Umbilical cord (tissue), 1 donor: ENCODE measurements at regions not wholly inside any gene's neighbourhood (a gene's known extent, or its start where the extent isn't known, plus 50 kb on each side); places are given as distances from the start of the nearest gene placed in this dataset.

ENCODE experiments used
- DNase-seq: peaks from one replicate; pipeline ENCODE4 v3.0.0-alpha.2; 2015; ENCODE audit warnings: low spot score

DNA sequence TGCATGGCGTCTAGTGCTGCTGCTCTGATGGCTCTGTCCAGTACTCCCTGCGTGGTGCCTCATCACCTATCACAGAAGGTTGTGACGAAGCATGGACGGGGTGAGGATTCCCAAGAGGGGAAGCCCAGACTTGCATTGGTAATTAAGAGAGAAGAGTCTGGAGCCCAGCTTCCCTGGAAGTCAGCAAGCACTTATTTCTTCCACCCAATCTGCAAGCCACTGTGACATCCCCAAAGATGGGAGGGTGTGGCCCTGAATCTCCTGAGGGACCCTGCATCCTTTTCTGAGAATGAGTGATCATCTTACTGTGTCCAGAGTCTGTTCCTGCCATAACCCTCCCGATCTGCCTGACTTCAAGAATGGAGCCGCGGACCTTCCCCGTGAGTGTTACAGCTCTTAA lies 166.7 kb downstream of the PTPN20 start:
- no peak for DNase-seq

DNA sequence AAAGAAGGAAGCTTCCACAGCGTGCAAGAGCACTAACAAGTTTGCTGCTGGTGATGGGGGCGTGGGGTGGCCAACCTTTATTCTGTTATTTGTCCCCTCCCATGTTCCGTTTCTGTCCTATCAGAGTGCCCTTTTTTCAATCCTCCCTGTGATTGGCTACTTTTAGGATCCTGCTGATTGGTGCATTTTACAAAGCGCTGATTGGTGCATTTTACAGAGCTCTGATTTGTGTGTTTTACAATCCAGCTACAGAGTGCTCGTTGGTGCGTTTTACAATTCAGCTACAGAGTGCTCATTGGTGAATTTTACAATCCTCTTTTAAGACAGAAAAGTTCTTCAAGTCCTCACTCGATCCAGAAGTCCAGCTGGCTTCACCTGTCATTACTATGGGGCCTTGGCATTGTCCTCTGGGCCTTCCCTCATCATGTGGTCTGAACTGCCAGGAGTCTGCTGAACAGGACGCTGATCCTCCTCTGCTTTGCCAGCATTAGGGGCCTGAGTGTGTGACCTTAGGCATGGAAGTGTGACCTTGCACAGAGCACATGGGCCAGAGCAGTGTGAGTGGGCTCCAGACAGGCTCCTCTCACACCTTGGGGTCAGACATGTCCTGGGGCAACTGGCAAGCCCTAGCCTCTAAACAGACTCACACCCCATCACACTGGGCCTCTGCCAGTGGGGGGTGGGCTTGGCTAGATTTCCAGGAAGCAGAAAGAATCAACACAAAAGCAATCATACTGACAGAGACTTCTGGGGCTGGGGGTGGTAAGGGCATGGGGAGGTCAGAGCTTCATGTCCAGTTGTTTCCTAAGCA lies 167.4 kb downstream of the PTPN20 start:
- DNase-seq: no peak

DNA sequence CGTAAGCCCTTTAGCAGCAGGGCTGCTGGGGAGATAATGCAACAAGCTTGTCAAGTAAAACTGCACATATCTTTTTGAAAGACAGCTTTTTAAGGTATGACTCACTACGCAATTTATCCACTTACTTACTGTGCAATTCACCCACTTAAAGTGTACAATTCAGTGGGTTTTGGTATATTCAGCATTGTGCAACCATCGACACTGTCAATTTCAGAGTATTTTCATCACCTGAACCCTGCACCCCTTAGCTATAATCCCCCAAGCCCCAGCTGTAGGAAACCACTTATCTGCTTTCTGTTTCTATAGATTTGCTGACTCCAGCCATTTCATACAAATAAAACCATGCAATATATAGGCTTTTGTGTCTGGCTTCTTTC lies 168.0 kb downstream of the PTPN20 start:
- DNase-seq: peak; percentile 68

DNA sequence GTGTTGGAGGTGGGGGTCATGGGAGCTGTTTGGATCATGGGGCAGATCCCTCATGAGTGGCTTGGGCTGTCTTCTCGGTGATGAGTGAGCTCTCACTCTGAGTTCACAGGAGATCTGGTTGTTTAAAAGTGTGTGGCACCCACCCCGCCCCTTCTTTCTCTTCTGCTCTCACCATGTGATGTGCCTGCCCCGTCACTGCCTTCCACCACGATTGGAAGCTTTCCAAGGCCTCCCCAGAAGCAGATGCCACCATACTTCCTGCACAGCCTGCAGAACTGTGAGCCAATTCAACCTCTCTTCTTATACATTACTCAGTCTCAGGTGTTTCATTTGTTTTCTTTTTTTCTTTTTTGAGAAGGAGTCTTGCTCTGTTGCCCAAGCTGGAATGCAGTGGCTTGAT lies 170.0 kb downstream of the PTPN20 start:
- DNase-seq: no peak

DNA sequence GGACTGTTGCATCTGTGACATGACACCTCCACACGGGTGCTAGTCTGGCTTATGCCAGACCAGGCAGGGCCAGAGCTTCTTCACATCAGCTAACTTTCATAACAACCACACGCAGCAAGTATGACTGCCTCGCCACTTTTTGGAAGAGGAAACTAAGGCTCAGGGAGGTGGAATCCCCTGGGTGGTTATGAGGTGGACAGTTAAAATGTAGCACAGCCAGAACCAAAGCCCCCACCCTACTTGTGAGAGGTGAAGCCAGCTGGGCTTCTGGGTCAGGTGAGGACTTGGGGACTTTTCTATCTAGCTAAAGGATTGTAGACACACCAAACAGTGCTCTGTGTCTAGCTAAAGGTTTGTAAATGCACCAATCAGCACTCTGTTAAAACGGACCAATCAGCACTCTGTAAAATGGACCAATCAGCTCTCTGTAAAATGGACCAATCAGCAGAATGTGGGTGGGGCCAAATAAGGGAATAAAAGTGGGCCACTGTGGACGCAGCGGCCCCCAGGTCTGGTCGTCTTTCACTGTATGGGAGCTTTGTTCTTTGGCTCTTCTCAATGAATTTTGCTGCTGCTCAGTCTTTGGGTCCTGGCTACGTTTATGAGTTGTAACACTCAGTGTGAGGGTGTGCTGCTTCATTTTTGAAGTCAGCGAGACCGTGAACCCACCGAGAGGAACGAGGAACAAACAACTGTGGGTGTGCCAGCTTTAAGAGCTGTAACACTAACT lies 171.0 kb downstream of the PTPN20 start:
- DNase-seq: no peak

DNA sequence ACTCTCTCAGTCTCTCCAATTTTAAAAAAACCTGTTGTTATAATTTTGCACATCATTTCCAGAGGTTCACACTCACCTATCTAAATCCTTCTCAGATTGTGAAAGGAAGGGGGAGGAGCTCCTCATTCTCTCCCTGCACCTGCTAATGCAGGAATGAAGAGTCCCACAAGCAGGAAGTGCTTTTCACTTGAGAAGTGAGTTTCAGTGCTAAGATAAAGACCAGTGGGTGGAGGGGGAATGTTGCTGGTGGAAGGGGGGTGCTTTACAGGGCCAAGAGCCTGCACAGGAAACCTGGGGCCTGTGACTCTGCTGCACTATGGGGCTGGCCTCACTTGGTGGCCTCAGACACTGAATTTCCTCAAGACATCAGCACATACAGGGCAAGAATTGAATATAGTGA lies 176.4 kb downstream of the PTPN20 start:
- DNase-seq: no peak

DNA sequence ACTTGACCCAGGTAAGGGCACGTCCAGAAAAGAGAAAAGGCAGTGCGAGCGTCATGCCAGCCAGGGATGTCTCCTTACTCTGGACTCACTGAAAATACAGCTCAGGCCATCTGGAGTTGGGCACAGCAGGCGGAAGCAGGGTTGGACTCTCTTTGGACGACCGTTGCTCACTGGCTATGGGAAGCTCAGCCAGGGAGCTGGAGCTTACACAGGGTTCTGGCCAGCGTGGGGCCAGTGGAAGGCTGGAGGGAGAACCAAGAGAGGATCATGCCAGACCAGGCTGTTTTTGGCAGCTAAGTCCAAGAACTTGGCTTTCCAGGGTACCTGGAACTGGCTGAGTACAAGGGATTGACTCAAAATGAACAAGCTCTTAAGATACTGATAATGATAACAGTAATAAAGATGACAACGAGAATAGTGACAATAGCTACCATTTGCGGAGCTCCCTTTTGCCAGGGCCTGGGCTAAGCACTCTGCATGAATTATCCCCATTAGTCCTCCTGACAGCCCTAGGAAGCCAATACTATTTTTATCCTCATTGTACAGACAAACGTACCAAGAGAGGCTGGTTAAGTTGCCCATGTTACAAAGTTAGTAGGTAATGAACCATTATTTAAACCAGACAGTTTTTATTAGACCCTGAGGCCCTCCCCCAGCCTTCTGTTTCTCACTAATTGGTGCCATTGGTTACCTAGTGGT lies 177.6 kb downstream of the PTPN20 start:
- DNase-seq: no peak

DNA sequence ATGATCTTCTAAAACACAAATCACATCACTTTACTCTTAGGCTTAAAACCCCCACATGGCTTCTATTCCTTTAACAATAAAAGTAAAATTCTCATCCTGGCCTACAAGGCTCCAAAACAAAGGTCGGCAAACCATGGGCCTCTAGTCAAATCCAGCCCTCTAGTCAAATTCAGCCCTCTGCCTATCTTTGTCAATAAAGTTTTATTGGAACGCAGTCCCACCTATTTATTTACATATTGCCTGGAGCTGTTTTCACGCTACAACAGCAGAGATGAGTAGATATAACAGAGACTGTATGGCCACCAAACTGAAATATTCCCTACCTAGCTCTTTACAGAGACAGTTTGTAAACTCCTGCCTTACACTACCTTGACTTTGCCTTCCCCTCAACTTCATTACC lies 178.8 kb downstream of the PTPN20 start:
- DNase-seq: no peak

DNA sequence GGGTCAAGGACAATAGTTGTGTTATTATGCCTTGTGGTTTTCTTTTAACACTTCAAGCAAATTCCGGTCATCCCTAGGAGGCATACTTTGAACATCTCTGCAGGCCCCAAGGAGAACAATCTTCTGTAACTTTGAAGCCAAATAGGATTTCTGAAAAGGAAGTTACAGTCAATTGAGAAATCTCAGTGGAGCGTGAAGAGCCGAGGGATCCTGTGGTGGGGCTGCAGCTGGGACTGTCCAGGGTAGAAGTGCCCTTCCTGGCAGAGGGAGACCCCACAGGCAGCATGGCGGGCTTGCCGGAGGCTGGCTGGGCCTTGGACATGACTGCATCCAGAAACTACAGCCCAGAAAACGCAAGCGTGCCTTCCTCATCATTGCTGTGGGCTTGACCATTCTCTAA lies 179.7 kb downstream of the PTPN20 start:
- no peak for DNase-seq

DNA sequence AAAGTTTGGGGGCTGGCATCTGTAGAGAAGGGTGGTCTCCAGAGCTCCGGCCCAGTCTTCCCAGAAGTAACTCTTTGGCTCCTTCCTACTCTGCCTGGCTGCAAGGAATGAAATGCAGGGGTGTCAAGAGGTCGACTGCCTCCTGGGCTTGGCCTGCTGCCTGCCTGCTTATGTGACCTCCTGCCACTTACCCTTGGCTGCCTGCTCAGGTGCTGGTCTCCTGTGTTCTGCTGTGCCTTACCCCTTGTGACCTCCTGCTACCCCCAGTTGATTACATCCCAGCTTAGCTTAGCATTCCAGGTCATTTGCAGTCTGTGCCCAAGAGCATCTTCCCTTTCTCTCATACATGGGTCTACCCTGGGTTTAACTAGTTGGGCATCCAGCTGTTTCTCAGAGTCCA lies 180.2 kb downstream of the PTPN20 start:
- no peak for DNase-seq

DNA sequence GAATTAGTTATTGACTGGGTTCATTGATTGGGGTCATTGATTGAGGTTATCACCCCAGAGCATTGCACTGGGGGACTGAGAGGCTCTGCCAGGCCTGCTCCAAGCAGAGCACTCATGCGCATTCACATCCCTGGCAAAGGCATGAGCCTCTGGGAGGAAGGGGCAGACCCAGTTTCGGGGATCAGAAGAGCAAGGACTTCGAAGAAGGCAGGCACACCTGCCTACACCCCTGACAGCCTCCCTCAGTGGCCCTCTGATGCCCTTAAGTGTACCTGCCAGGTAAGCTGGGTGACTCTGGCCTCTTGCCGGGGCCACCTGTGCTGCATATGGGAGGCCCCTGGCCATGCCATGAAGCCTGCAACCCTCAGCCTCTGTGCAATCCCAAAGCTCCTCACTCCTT lies 181.1 kb downstream of the PTPN20 start:
- no peak for DNase-seq

DNA sequence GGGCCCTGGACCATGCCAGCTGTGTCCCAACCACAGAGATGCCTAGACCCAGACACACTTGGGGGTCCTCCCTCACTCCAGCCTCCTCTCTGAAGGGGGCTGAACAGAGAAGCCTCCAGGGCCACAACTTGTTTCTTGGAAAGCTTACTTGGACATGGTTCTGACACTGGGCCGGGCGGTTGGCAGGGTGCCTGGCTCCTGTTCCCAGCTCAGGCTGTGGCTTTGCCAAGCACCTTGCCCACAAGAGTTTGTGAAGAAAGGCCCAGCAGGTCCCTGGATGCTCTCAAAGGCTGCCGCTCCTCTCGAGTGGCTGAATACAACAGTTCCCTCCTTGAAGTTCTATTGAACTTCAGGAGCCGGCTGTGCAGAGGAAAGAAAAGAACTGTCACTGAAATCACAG lies 181.6 kb downstream of the PTPN20 start:
- DNase-seq: no peak

DNA sequence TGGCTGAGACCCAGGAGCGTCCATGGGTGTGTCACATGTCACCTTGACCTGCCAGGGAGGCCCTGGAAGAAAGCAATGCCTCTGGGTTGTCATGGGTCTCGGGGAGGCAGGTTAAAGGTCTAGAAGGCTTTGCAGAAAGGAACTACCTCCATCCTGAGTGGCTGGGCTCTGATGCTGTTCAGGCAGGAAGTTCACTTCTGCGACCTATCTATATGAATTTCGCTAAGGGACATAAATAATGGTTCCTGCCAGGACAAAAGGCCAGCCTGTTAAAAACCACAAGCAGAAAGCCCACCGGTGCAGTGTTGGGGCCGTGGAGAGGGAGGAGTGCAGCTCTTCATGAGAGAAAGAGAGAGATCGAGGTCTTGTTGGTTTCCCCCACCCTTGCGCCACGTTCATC lies 182.9 kb downstream of the PTPN20 start:
- no peak for DNase-seq

DNA sequence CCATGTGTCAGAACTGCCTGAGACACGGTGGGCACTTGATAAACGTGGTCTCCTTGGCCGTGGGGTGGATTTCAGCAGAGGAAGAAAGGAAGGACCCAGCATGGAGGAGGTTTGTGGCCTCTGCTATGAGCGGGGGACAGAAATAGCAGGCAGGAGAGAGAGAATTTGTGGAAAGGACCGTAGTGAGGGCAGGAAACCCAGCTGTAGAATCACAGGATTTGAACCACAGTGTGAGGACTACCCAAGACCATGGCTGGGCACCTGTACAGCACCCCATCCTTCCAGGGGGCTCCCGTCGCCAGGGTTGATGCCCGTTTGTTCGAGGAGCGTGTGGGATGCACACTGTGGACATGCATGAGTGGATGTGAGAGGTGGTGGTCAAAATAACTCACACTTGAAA lies 183.4 kb downstream of the PTPN20 start:
- DNase-seq: no peak

DNA sequence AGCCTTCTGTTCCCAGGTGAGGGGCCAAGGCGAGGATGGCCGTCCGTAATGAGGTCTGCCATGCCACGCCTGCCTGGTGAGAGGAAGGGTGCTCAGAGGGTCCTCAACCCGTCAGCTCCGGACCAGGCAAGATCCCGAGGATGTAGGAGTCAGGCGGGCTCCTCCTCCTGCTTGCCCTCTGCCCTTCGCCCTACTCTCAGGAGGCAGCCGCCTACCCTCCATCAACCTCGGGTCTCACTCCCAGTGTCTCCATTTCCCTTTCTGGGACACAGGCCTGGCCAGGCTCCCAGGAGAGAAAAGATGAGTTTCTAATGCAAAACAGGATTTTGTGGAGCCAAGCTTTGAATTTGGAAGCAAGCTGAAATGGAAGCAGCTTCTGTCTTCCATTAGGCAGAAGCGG lies 184.0 kb downstream of the PTPN20 start:
- no peak for DNase-seq

DNA sequence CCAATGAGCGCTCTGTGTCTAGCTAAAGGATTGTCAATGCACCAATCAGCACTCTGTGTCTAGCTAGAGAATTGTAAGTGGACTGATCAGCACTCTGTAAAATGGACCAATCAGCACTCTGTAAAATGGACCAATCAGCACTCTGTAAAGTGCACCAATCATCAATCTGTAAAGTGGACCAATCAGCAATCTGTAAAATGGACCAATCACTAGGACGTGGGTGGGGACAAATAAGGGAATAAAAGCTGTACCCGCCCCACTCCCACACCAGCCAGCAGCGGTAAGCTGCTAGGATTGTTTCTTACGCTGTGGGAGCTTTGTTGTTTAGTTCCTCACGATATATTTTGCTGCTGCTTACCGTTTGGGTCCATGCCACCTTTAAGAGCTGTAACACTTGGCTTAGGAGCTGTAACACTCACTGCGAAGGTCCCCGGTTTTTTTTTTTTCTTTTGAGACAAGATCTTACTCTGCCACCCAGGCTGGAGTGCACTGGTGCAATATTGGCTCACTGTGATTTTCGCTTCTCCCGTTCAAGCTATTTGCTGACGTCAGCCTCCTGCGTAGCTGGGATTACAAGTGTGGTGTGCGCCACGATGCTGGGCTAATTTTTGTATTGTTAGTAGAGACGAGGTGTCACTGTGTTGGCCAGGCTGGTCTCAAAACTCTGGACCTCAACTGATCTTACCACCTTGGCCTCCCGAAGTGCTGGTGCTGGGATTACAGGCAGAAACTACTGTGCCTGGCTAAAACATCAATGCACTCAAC lies 184.8 kb downstream of the PTPN20 start:
- no peak for DNase-seq

DNA sequence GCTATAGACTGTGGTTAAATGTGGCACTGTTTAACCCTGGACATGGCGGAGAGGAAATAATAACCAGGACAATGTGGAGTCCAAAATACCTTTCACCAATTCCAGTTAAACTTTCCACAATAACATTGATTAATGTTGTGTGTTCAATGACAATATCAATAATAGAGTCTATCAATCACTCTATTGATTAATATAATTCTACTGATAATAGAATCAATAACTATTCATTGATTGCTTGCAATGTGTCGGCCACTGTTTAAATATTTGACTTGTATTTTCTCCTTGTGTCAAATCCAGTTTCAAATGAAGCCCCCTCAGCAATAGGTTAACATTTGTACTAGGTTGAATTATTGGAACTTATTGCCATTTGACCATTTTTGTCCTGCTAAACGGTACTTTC lies 187.0 kb downstream of the PTPN20 start:
- no peak for DNase-seq

DNA sequence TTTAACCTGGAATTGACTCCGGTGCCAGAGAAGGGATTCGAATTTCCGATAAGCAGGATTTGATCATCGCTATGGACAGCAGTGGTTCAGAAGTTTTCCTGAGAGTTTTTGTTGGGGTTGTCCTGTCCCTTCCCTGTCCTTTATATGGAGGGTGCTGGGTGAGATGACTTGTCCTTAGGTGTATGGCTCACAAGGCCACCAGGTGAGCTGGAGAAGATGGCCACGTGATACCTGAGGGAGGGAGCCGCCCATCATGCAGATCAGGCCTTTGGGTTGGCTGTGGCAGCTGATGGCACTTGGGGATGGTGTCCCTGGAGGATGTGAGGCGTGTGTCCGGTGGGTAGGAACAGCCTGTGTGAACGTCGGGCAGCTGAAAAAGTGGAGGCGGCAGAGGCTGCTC lies 187.7 kb downstream of the PTPN20 start:
- no peak for DNase-seq

DNA sequence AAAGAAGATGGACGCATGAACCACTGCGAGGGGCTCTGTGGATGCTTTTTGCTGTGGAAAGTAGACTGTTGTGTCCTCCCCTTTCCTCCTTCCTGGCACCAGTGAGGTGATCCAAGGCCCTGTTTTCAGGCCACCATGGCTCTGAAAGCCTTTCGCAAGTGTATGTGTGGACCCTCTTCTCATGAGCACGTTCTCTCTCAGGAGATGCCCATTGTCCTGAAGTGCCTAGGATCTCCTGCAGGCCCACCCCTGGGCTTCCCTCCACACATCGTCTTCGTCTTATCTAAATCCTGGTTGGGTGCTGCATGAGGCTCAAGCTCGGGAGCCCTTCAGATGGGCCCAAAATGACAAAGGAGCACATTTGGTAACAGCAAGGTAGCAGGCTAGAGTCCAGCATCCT lies 188.2 kb downstream of the PTPN20 start:
- no peak for DNase-seq

DNA sequence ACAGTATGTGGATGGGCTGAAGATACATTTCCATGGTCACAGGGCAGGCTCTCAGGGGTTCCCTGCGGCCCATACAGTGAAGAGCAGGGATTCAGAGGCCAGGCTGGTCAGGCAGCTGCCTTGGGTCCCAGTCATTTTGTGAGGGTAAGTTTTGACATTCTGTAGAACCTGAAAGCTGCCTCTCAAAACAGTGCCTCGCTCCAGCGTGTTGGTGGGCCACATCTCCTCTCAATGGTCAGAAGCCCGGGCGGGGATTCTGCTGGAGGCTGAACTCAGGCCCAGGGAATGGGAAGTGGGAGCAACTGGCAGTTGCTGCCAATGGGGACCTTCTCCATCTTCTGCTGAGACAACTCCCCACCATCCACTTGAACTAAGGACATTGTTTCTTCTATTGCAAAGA lies 190.0 kb downstream of the PTPN20 start:
- no peak for DNase-seq

DNA sequence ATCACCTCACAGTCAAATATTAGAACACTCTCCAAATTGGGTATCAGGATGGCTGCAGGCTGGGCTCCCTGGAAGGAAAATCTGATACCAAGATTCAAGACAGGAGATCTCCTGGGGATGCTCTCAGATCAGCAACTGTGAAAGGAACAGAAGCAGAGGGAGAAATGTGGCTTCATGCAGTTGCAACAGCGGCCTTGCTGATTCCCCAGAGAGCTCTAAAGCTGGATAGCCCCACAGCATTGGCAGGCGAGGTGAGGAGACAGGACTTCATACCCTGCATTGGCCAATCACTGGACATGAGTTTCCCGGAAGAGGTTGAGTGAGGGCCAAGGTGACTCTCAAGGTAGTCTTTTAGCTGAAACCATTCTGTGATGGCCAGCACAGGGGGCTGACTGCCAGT lies 190.6 kb downstream of the PTPN20 start:
- no peak for DNase-seq

DNA sequence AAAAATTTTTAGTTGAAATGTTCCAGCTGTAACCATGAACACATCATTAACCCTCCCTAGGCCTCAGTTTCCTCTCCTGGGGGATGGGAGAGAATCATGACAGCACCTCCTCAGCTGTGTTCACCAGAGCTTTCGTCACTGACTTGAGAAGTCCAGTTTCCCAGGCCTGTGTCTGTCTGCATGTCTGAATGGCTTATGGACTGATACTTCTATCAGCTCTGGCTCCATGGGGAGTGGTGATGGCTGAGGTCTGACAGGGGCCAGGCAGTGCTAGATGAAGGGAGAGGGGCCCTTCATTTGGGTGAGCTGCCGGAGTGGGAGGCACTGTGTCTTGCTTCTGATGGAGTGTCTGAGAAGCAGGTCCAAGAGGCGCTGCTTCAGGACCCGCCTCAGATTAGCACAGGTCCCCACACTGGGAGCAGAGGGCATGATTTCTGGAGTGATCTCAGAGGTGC lies 192.9 kb downstream of the PTPN20 start:
- DNase-seq: peak; percentile 24
